ENCODE measurements at regions not wholly inside any gene's neighbourhood (a gene's known extent, or its start where the extent isn't known, plus 50 kb on each side); places are given as distances from the start of the nearest gene placed in this dataset.
A peak's percentile ranks its signal among the peaks of the same experiment; 100 is the strongest.

- no peaks in the 10 kb centered on the region for H3K9me3 ChIP-seq (ENCODE audit: low read depth, low read length)
- H3K36me3 ChIP-seq (ENCODE audit: insufficient read depth, low read length) = no peaks in the 10 kb centered on the region
- DNase-seq (ENCODE audit: insufficient read length, low spot score, missing footprints) = no peak
- peaks cover 12% of the 10 kb centered on the region for H3K4me1 ChIP-seq (ENCODE audit: insufficient read depth, low read length)
- H4K20me1 ChIP-seq (ENCODE audit: insufficient read depth, low read length) = no peaks in the 10 kb centered on the region
- H3K27ac ChIP-seq (ENCODE audit: low read depth, low read length) = peak overlapping the region; percentile 100
- no peak overlapping the region for H2AFZ ChIP-seq (ENCODE audit: low read length)
- H3K4me3 ChIP-seq (ENCODE audit: insufficient read depth, low read length) = peak overlapping the region; percentile 85
- no peaks in the 10 kb centered on the region for H3K79me2 ChIP-seq (ENCODE audit: insufficient read depth, low read length)
- TF ChIP-seq CTCF (IDR thresholded peaks at IDR 0.05; ENCODE audit: extremely low read depth, low read depth, low read length) = no peak
- H3K4me2 ChIP-seq (ENCODE audit: insufficient read depth, low read length) = peak overlapping the region; percentile 98
- no peaks in the 10 kb centered on the region for H3K27me3 ChIP-seq (ENCODE audit: insufficient read depth, low read length)
Measured at GRCh38 chr12:25384038-25384892, 133.5 kb upstream of the KRAS start.

GRCh38 chr12:25382311-25383106 is 131.8 kb upstream of the KRAS start:
- no peak overlapping the region for H3K4me3 ChIP-seq (ENCODE audit: insufficient read depth, low read length)
- DNase-seq (ENCODE audit: insufficient read length, low spot score, missing footprints) = no peak

GRCh38 chr12:25377469-25378177 is 126.9 kb upstream of the KRAS start:
- Histone ChIP-seq H3K79me2 (ENCODE audit: insufficient read depth, low read length) (no peaks in the 10 kb centered on the region), H3K27me3 (ENCODE audit: insufficient read depth, low read length) (no peaks in the 10 kb centered on the region), H3K9me3 (ENCODE audit: low read depth, low read length) (no peaks in the 10 kb centered on the region), H4K20me1 (ENCODE audit: insufficient read depth, low read length) (no peaks in the 10 kb centered on the region), H3K36me3 (ENCODE audit: insufficient read depth, low read length) (no peaks in the 10 kb centered on the region), H3K27ac (ENCODE audit: low read depth, low read length) (no peak overlapping the region), H2AFZ (ENCODE audit: low read length) (peak overlapping the region; percentile 44), H3K4me2 (ENCODE audit: insufficient read depth, low read length) (peak overlapping the region; percentile 54), H3K4me1 (ENCODE audit: insufficient read depth, low read length) (peaks cover 6% of the 10 kb centered on the region), H3K4me3 (ENCODE audit: insufficient read depth, low read length) (no peak overlapping the region)
- DNase-seq (ENCODE audit: insufficient read length, low spot score, missing footprints) = no peak
- TF ChIP-seq CTCF (IDR thresholded peaks at IDR 0.05; ENCODE audit: extremely low read depth, low read depth, low read length) = no peak

More at GRCh38 chr12:25382311-25383106, 131.8 kb upstream of the KRAS start:
- no peaks in the 10 kb centered on the region for H4K20me1 ChIP-seq (ENCODE audit: insufficient read depth, low read length)
- H3K27me3 ChIP-seq (ENCODE audit: insufficient read depth, low read length) = no peaks in the 10 kb centered on the region
- no peaks in the 10 kb centered on the region for H3K9me3 ChIP-seq (ENCODE audit: low read depth, low read length)
- H2AFZ ChIP-seq (ENCODE audit: low read length) = no peak overlapping the region
- no peak overlapping the region for H3K27ac ChIP-seq (ENCODE audit: low read depth, low read length)
- H3K4me1 ChIP-seq (ENCODE audit: insufficient read depth, low read length) = peaks cover 16% of the 10 kb centered on the region
- H3K79me2 ChIP-seq (ENCODE audit: insufficient read depth, low read length) = no peaks in the 10 kb centered on the region
- H3K4me2 ChIP-seq (ENCODE audit: insufficient read depth, low read length) = no peak overlapping the region
- no peaks in the 10 kb centered on the region for H3K36me3 ChIP-seq (ENCODE audit: insufficient read depth, low read length)
- no peak for TF ChIP-seq CTCF (IDR thresholded peaks at IDR 0.05; ENCODE audit: extremely low read depth, low read depth, low read length)
